A172 (cell line): ENCODE measurements at regions not wholly inside any gene's neighbourhood (a gene's known extent, or its start where the extent isn't known, plus 50 kb on each side); places are given as distances from the start of the nearest gene placed in this dataset.
"Not testable (repeated sequence)": the region's sequence is repeated elsewhere in the genome, so short reads cannot be mapped to it uniquely, and the experiment has no call there.

Experiments
- DNase-seq: peaks from one replicate; pipeline ENCODE4 v3.0.0-alpha.2; 2015; ENCODE audit warnings: low spot score

- no peak for DNase-seq
Observed at GRCh38 chr3:13137941-13138832, 65.0 kb upstream of the IQSEC1 start.

- DNase-seq, result not testable (repeated sequence)
Observed at GRCh38 chr3:13136848-13137247, 63.6 kb upstream of the IQSEC1 start.

- DNase-seq, result no peak
Observed at GRCh38 chr3:13136426-13136825, 63.2 kb upstream of the IQSEC1 start.

GRCh38 chr3:13135811-13136321, 62.6 kb upstream of the IQSEC1 start:
- no peak for DNase-seq

- DNase-seq, result no peak
Observed at GRCh38 chr3:13135251-13135810, 62.1 kb upstream of the IQSEC1 start.

- no peak for DNase-seq
Observed at GRCh38 chr3:13134879-13135206, 61.6 kb upstream of the IQSEC1 start.

GRCh38 chr3:13134166-13134878, 61.1 kb upstream of the IQSEC1 start:
- no peak for DNase-seq

- no peak for DNase-seq
Observed at GRCh38 chr3:13133471-13133981, 60.3 kb upstream of the IQSEC1 start.

- DNase-seq, result no peak
Observed at GRCh38 chr3:13132731-13133410, 59.6 kb upstream of the IQSEC1 start.

- DNase-seq, result no peak
Observed at GRCh38 chr3:13132281-13132680, 59.1 kb upstream of the IQSEC1 start.

- no peak for DNase-seq
Observed at GRCh38 chr3:13130464-13131193, 57.4 kb upstream of the IQSEC1 start.

- DNase-seq, result no peak
Observed at GRCh38 chr3:13125092-13126015, 52.1 kb upstream of the IQSEC1 start.

GRCh38 chr3:13124631-13125030, 51.4 kb upstream of the IQSEC1 start:
- no peak for DNase-seq

- DNase-seq, result no peak
Observed at GRCh38 chr3:13123765-13124164, 50.5 kb upstream of the IQSEC1 start.

GRCh38 chr3:13123013-13123654, 49.9 kb upstream of the IQSEC1 start:
- DNase-seq, result no peak
